DMS53 treated with DMSO at 0.1 percent for 48 hours (cell line): ENCODE measurements at regions not wholly inside any gene's neighbourhood (a gene's known extent, or its start where the extent isn't known, plus 50 kb on each side); places are given as distances from the start of the nearest gene placed in this dataset.
"Not testable (repeated sequence)": the region's sequence is repeated elsewhere in the genome, so short reads cannot be mapped to it uniquely, and the experiment has no call there.

Experiments used
- DNase-seq: peaks from one replicate; lab custom pipeline; 2025; ENCODE audit not compliant: unreplicated experiment; lab: John Stamatoyannopoulos, UW

DNA sequence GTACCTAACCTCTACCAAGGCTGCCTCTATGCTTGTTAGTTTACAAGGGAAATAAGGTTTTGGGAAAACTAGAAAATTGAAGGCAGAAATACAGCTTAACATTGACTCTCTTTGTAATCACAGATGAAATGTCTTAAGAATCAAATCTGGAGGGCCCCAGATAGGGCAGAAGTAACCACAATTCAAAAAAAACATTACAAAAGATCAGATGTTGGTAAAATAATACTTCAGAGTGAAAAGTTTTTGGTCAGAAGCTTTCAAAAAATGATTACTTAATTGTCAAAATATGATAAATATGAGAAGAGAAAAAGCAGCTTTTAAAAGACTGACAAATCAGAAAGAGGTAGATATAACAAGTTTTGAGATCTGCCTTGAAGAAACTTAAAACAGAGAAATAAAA lies 425.1 kb upstream of the NECTIN3 start:
- no peak for DNase-seq

- no peak for DNase-seq
These were observed 424.0 kb upstream of the NECTIN3 start for GRCh38 chr3:110647586-110647985.

DNA sequence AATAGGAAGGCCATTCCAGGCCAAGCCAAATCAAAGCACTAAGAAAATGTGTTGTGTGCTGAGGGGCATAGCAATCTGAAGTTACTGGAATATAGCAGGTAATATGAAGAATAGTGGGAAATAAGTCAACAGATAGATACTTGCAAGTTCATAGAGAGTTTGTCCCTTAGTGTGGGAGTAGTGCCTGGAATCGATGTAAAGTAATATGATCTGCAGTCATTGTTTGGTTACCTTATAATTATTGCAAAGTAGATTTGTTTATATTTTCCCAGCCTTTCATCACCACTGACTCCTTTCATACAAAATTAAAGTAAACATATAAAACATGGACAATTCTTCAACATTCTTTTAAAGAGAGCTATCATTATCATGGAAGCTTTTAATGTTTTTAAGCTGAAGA lies 420.9 kb upstream of the NECTIN3 start:
- DNase-seq, result no peak

DNA sequence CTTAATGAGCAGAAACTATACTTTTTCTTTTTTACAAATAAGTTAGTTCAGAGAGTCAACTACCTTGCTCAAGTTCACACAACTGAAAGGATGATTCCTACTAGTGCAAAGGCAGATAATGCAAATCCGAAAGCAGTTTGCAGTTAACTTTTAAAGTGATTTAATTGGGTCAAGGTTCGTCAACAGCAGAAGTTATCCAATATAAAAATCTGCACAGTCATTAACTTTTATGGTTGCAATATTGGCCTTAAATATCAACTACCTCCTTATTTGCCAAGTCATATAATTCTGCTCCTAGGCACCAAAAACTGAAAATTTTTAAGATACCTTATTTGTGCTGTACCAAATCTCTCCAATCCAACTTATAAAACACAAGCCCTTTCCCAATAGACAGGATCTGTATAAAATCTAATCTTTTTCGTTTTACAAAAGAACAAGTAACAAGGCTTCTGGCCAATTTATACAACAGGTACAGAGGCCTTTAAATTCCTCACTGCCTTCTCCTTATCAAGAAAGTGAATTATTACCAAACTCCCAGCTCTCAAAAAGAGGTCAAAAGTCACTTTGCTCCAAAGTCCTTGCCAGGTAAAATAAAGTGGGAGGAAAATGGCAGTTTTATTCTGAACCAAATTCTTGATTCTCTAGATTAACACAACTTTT lies 416.6 kb upstream of the NECTIN3 start:
- no peak for DNase-seq

GRCh38 chr3:110656394-110657025 lies 415.1 kb upstream of the NECTIN3 start:
- no peak for DNase-seq

GRCh38 chr3:110664148-110664547 lies 407.5 kb upstream of the NECTIN3 start:
- DNase-seq, result no peak

DNA sequence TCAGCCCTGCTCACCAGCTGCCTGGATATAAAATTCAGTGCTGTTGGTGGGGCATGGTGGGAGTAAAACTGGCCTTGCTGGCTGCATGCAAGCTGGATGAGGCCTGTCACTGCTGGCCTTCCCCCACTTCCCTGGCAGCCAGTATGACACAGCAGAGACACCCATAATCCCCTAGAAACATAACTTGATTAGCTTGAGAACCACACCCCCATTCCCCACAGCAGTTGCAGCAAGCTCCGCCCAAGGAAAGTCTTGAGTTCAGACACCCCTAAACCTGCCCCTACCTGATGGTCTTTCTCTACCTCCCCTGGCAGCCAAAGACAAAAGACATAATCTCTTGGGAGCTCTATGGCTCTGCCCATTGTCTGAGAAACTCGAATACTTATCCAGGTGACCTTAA lies 405.1 kb upstream of the NECTIN3 start:
- DNase-seq, result no peak

GRCh38 chr3:110667216-110667615 lies 404.4 kb upstream of the NECTIN3 start:
- DNase-seq, result no peak

DNA sequence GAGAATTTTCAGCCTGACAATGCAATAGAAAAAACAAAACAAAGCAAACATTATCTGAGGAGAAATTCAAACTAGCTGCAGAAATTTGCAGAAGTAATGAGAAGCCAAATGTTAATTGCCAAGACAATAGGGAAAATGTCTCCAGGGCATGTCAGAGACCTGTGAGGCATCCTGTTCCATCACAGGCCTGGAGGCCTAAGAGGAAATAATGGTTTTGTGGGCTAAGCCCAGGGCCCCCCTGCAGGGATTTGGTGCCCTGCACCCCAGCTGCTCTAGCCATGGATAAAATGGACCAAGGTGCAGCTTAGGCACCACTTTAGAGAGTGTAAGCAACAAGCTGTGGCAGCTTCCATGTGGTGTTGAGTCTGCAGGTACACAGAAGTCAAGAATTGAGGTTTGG lies 401.2 kb upstream of the NECTIN3 start:
- DNase-seq, result no peak

DNA sequence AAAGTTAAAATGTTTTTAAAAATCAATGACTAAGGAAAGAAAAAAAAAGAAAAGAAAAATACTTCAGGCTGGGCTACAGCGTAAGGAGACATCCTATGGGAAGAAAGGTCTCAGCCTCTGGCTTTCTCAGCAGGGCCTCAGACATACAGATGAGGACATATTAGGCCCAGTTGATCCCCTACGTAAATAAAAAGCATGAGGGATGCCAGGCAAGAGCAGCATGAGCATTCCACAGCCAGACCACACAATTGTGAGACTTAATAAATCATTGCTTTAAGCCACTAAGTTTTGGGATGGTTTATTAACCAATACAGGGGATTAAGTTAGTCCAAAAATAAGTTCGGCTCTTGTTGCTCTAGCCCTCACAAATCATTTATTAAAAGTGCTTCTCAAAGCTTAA lies 394.1 kb upstream of the NECTIN3 start:
- no peak for DNase-seq

GRCh38 chr3:110679285-110679684 lies 392.3 kb upstream of the NECTIN3 start:
- no peak for DNase-seq

- DNase-seq, result no peak
These were observed 391.2 kb upstream of the NECTIN3 start for GRCh38 chr3:110680450-110680849.

- no peak for DNase-seq
These were observed 387.1 kb upstream of the NECTIN3 start for GRCh38 chr3:110684466-110684865.

DNA sequence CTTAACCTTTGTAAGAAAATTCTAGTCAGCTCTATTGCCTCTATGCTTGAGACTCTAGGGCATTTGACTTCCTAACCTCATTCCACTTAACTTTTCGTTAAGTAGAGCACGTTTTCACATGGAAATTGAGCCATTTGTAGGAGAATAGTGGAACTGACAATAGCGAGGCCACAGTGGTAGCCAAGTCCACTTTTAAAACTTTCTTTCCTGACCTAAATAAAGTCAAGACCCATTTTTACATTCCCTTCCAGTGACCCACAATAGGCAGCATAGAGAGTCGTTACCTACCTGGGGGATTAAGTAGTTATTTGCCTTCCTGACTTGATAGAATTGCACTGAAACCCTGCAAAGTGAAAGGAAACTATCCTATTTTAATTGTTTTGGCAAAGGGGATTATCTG lies 386.0 kb upstream of the NECTIN3 start:
- DNase-seq, result no peak

GRCh38 chr3:110686701-110687100 lies 384.9 kb upstream of the NECTIN3 start:
- no peak for DNase-seq

GRCh38 chr3:110687138-110687537 lies 384.5 kb upstream of the NECTIN3 start:
- DNase-seq, result no peak

DNA sequence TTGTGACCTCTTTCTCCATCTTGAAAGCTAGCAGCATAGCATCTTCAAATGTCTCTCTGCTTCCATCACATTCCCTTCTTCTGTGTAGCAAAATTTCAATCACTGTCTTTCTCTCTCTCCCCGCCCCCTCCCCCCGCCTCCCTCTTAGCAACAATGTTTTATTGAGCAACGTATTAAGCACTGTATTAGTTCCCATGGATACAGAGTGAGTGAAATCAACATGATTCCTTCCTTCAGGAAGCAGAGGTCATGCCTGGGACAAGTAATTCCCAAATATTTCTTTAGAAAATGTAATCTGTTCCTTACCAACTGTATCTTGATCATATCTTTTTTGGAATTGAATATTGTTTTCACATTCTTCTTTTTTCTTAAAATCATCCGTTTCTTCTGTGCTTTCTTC lies 373.7 kb upstream of the NECTIN3 start:
- DNase-seq, result no peak

DNA sequence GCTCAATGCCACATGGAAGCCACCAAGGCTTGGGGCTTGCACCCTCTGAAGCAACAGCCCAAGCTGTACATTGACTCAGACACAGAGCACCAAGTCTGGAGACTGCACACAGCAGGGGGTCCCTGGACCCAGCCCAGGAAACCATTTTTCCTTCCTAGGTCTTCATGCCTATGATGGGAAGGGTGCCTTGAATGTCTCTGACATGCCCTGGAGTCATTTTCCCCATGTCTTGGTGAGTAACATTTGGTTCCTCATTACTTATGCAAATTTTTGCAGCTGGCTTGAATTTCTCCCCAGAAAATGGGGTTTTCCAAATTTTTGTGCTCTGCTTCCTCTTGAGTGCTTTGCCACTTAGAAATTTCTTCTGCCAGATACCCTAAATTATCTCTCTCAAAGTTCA lies 367.3 kb upstream of the NECTIN3 start:
- not testable (repeated sequence) for DNase-seq

DNA sequence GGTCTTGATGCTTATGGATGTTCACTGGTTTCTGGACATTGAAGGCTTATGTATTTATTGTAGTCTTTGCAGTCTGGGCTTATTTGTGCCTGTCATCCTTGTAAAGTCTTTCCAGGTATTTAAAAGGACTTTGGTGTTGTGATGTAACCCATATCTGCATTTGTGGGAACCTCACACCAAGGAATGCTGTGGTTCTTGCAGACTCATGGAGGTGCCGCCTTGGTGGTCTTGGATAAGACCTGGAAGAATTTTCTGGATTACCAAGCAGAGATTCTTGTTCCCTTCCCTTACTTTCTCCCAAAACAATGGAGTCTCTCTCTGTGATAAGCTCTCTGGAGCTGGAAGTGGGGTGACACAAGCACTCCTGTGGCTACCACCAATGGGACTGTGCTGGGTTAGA lies 363.5 kb upstream of the NECTIN3 start:
- no peak for DNase-seq

DNA sequence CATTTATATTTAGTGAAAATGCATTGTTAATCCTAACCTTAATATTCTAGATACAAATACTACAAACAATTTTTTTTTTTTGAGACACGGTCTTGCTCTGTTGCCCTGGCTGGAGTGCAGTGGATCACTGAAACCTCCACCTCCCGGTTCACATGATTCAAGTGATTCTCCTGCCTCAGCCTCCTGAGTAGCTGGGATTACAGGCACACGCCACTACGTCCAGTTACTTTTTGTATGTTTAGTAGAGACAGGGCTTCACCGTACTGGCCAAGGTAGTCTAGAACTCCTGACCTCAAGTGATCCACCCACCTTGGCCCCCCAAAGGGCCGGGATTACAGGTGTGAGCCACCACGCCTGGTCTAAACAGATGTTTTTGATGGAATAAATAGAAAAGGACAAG lies 361.5 kb upstream of the NECTIN3 start:
- DNase-seq, result no peak

DNA sequence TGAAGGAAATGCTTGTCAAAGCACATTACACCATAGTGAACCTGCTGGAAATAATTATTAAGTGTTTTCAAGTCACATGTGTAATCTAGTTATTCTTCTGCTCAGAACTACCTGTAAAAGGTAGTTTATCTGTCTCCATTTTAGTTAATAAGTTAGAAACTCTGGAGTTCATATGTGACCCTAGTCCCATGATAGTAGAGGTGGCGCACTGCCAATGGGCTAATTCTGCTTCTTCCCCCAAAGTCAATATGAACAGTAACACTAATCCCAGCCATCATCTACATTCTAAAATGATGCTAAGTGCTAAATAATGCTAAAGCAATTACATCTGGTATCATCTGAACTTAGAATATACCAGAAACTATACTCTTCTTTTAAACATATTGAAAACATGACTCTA lies 361.0 kb upstream of the NECTIN3 start:
- no peak for DNase-seq

- no peak for DNase-seq
These were observed 360.3 kb upstream of the NECTIN3 start for GRCh38 chr3:110711130-110711832.
